Right lobe of liver (tissue), 6 donors: ENCODE measurements at regions not wholly inside any gene's neighbourhood (a gene's known extent, or its start where the extent isn't known, plus 50 kb on each side); places are given as distances from the start of the nearest gene placed in this dataset.

Experiments
- ATAC-seq, 4 donors: fragments of 200-7000 bp; cut with Tn5 transposase; one replicate each; pipeline ENCODE4 v1.9.1; 2020; ENCODE audit warnings: mild to moderate bottlenecking in 4 of 4, moderate library complexity in 4 of 4
- DNase-seq, 3 donors: peaks; one replicate each; pipeline ENCODE4 v3.0.0-alpha.2; 2020
- H3K27ac ChIP-seq, 3 donors: fragments of 200-600 bp; one replicate each; pipeline ENCODE4 v1.8.0; 2022
- H3K27me3 ChIP-seq, 2 donors: fragments of 200-600 bp; one replicate each; pipeline ENCODE4 v1.8.0; 2022
- H3K36me3 ChIP-seq, 4 donors: fragments of 200-600 bp; sonication (generic) in 1 of 4; one replicate each; pipeline versions ENCODE4 v1.5.1 to v1.8.0; 2017 to 2022; ENCODE audit warnings: control low read depth in 1 of 4
- H3K4me1 ChIP-seq, 4 donors: fragments of 200-600 bp; sonication (generic) in 1 of 4; one replicate each; pipeline versions ENCODE4 v1.5.1 to v1.8.0; 2017 to 2022; ENCODE audit warnings: control low read depth in 1 of 4
- H3K4me3 ChIP-seq, 3 donors: fragments of 200-600 bp; one replicate each; pipeline ENCODE4 v1.8.0; 2022
- H3K9me3 ChIP-seq, 4 donors: fragments of 200-600 bp; sonication (generic) in 1 of 4; one replicate each; pipeline versions ENCODE4 v1.5.1 to v1.8.0; 2017 to 2022; ENCODE audit warnings: control low read depth in 1 of 4
- POLR2A ChIP-seq: fragments of 450-650 bp; IDR thresholded peaks from one replicate; pipeline ENCODE4 v1.6.1; 2017; ENCODE audit warnings: antibody characterized with exemption, mild to moderate bottlenecking
- WGBS: methylation state at CpG from one replicate; pipeline ENCODE4 v1.1.6; 2018; ENCODE audit warnings: low coverage, low lambda C conversion rate; ENCODE audit not compliant: insufficient coverage; ENCODE audit errors: missing lambda C conversion rate; 5-methylcytosine and 5-hydroxymethylcytosine counted together
- intact Hi-C, 2 donors: fragments of 100-400 bp; cut with DNase I; formaldehyde crosslinking; loops; one replicate each; pipeline versions ENCODE4 v1.11.2 to v1.14.1; 2022
- TF ChIP-seq, protein P1 (sequence below), 4 donors: fragments of 200-600 bp in 3 of 4; fragments of 450-650 bp in 1 of 4; IDR thresholded peaks; one replicate each; pipeline versions ENCODE4 v1.5.1 to v1.8.0; 2016 to 2022; ENCODE audit warnings: antibody characterized with exemption in 4 of 4, mild to moderate bottlenecking in 2 of 4
- donor health status: DM: no; HTN: yes; CAD: no.
- donor health status: DM: no; HTN: no; CAD: no.
- donor health status: DM: no; HTN: no; CAD: no.
- donor health status: DM: no; HTN: yes; CAD: no.
- donor health status: DM: no; HTN: yes; CAD: no.

DNA sequence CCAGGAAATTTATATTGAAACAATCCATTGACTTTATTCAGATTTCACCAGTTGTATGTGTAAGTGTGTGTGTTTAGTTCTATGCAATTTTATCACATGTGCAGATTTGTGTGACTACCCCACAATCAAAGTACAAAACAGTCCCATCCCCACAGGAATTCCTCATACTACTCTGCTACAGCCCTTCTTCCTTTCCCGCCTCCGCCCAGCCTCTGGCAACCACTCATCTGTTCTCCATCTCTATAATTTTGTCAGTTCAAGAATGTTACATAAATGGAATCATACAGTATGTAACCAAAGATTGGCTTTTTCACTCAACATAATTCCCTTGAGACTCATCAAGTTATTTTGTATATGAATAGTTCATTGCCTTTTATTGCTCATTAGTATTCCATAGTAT is 289.1 kb downstream of the GADD45G start:
- DNase-seq = no peak
- intact Hi-C loops = no loop called here
- Histone ChIP-seq H3K36me3 (no peaks in the 10 kb centered on the region), H3K27me3 (no peaks in the 10 kb centered on the region), H3K9me3 (no peaks in the 10 kb centered on the region), H3K4me3 (no peak overlapping the region), H3K4me1 (peaks cover 0 to 35% (median 17%) of the 10 kb centered on the region in 4 donors), H3K27ac (no peak overlapping the region)
- no peak for TF ChIP-seq POLR2A
- TF ChIP-seq, protein P1, sequence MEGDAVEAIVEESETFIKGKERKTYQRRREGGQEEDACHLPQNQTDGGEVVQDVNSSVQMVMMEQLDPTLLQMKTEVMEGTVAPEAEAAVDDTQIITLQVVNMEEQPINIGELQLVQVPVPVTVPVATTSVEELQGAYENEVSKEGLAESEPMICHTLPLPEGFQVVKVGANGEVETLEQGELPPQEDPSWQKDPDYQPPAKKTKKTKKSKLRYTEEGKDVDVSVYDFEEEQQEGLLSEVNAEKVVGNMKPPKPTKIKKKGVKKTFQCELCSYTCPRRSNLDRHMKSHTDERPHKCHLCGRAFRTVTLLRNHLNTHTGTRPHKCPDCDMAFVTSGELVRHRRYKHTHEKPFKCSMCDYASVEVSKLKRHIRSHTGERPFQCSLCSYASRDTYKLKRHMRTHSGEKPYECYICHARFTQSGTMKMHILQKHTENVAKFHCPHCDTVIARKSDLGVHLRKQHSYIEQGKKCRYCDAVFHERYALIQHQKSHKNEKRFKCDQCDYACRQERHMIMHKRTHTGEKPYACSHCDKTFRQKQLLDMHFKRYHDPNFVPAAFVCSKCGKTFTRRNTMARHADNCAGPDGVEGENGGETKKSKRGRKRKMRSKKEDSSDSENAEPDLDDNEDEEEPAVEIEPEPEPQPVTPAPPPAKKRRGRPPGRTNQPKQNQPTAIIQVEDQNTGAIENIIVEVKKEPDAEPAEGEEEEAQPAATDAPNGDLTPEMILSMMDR (IDR thresholded peaks at IDR 0.05) = no peak
- no peak for ATAC-seq
- 100% methylated on average over 2 of the region's 2 CpGs for WGBS

DNA sequence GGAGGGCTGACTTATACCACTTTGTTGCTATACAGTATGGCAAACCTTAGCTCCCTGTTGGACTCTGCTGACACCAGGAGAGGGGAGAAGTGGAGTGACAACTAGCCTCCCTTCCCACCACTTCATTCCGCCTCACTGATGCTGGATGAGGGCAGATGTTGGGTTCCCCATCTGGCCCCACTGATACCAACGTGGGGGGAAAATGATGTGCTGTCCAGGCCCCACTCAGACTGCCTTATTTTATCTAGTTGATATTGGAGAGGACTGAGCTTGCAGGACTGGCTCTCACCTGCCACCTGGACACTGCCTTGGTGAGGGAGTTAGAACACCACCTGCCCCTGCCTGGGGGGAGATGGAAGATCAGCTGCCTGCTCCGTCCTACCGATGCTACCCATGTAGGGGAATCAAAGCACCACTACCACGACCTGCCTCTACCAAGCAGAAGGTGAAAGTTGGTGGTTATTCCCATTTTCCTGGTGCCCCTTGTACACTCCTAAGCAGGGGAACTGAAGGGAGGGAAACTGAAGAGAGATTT is 292.1 kb downstream of the GADD45G start:
- no peak for DNase-seq
- TF ChIP-seq, protein P1 (IDR thresholded peaks at IDR 0.05) = no peak
- TF ChIP-seq POLR2A = no peak
- intact Hi-C loops = no loop called here

DNA sequence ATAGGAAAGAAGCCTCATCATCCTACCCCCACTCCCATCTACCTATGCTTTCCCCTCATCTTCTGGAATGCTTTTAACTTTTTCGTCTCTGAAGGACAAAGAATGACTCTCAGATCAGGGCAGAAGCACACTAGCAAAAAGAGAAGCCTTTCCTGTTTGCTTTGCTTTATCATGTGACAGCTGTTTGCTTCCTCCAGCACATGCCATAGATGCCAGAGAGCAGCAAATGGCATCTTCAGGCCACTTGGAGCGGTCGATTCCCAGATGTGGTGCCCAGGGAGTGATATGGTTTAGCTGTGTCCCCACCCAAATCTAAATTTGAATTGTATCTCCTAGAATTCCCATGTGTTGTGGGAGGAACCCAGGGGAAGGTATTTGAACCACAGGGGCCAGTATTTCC is 294.8 kb downstream of the GADD45G start:
- DNase-seq (no peak), ATAC-seq (no peak)
- no peaks in the 10 kb centered on the region for H3K4me1 ChIP-seq
- no peaks in the 10 kb centered on the region for H3K27me3 ChIP-seq
- TF ChIP-seq, protein P1 (IDR thresholded peaks at IDR 0.05) = no peak
- no peak for TF ChIP-seq POLR2A
- H3K27ac ChIP-seq = no peak overlapping the region
- WGBS = 72% methylated on average over 3 of the region's 3 CpGs
- no peaks in the 10 kb centered on the region for H3K9me3 ChIP-seq
- intact Hi-C loops = no loop called here
- no peak overlapping the region for H3K4me3 ChIP-seq
- H3K36me3 ChIP-seq = no peaks in the 10 kb centered on the region

More for the DNA sequence above, 292.1 kb downstream of the GADD45G start:
- Histone ChIP-seq H3K27me3 (no peaks in the 10 kb centered on the region), H3K27ac (no peak overlapping the region), H3K9me3 (no peaks in the 10 kb centered on the region), H3K4me1 (peaks cover 0 to 6% (median 2%) of the 10 kb centered on the region in 4 donors), H3K36me3 (no peaks in the 10 kb centered on the region), H3K4me3 (no peak overlapping the region)
- no peak for ATAC-seq
- 75% methylated on average over 2 of the region's 5 CpGs for WGBS

DNA sequence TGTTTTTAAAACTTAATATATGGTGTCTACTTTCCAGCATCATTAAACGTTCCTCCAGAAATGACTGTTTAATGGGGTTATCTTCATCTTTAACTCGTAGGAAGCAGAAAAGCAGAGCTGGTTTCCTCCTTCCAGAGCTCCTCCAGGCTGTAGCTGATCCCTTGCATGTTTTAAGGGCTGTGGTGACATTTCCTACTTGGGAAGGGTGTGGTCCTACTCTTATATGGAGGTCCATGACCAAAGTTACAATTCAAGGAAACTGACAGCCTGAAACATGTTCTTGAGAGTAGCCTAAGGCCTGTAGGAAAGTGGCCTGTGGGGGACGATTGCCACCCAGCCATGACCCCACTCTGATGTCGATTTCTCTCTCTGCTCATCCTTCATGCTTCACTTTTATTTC is 297.1 kb downstream of the GADD45G start:
- H3K4me3 ChIP-seq = no peak overlapping the region
- no peak for DNase-seq

More for the DNA sequence above, 297.1 kb downstream of the GADD45G start:
- no peak for ATAC-seq
- Histone ChIP-seq H3K9me3 (no peaks in the 10 kb centered on the region), H3K27ac (no peak overlapping the region), H3K27me3 (no peaks in the 10 kb centered on the region), H3K4me1 (no peaks in the 10 kb centered on the region), H3K36me3 (no peaks in the 10 kb centered on the region)
- TF ChIP-seq POLR2A = no peak
- TF ChIP-seq, protein P1 (IDR thresholded peaks at IDR 0.05) = no peak
- intact Hi-C loops = no loop called here
- 68% methylated on average over 4 of the region's 4 CpGs for WGBS
